ENCODE measurements at regions not wholly inside any gene's neighbourhood (a gene's known extent, or its start where the extent isn't known, plus 50 kb on each side); places are given as distances from the start of the nearest gene placed in this dataset.
"Not testable (repeated sequence)": the region's sequence is repeated elsewhere in the genome, so short reads cannot be mapped to it uniquely, and the experiment has no call there.

DNA sequence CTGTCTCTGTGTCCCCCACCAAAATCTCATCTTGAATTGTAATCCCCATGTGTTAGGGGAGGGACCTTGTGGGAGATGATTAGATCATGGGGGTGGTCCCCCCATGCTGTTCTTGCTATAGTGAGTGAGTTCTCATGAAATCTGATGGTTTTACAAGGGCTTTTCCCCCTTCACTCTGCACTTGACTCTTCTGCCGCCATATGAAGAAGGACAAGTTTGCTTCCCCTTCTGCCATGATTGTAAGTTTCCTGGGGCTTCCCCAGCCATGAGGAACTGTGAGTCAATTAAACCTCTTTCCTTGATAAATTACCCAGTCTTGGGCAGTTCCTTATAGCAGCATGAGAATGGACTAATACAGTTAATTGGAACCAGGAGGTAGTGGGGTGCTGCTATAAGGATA, 137.1 kb upstream of the RAB4A start:
- no peak for DNase-seq (ENCODE audit: low read depth)

DNA sequence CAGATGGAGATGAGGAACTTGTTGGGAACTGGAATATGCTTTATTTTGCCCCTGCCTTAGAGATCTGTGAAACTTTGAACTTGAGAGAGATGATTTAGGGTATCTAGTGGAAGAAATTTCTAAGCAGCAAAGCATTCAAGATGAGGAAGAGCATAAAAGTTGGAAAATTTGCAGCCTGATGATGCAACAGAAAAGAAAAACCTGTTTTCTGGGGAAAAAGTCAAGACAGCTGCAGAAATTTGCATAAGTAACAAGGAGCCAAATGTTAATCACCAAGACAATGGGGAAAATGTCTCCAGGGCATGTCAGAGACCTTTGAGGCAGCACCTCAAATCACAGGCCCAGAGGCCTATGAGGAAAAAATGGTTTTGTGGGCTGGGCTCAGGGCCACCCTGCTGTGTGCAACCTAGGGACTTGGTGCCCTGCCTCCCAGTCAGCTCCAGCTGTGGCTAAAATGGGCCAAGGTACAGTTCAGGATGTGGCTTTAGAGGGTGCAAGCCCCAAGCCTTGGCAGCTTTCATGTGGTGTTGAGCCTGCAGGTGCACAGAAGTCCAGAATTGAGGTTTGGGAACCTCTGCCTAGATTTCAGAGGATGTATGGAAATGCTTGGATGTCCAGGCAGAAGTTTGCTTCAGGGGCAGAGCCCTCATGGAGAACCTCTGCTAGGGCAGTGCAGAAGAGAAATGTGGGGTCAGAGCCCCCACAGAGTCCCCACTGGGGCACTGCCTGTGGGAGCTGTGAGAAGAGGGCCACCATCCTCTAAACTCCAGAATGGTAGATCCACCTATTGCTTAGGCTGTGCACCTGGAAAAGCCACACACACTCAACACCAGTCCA, 136.3 kb upstream of the RAB4A start:
- not testable (repeated sequence) for DNase-seq (ENCODE audit: low read depth)

DNA sequence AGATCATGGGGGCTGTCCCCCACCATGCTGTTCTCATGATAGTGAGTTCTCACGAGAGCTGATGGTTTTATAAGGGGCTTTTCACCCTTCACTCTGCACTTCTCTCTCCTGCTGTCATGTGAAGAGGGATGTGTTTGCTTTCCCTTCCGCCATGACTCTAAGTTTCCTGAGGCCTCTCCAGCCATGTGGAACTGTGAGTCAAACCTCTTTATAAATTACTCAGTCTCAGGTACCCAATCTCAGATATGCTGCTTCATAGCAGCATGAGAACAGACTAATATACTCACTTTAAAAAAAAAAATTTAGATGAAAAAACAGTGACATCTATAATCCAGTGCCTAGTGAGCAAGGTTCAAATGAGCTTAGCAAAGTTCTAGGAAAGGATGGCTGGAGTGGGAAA, 135.1 kb upstream of the RAB4A start:
- no peak for DNase-seq (ENCODE audit: low read depth)

DNA sequence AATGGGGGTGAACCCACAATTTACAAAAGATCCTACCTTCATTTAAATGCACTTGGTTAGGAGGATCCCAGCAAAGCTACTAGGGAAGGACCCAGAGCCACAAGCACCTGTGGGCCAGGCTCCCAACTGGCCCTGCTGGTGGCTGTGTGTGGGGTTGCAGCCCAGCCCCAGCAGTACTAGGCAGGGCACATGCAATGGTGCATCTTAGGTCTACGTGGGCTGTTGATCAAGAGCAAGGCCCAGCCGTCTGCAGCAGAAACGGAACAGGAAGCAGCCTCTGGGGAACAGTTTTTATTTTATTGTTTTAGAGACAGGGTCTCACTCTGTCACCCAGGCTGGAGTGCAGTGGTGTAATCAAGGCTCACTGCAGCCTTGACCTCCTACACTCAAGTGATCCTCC, 134.1 kb upstream of the RAB4A start:
- DNase-seq (ENCODE audit: low read depth), result no peak

DNA sequence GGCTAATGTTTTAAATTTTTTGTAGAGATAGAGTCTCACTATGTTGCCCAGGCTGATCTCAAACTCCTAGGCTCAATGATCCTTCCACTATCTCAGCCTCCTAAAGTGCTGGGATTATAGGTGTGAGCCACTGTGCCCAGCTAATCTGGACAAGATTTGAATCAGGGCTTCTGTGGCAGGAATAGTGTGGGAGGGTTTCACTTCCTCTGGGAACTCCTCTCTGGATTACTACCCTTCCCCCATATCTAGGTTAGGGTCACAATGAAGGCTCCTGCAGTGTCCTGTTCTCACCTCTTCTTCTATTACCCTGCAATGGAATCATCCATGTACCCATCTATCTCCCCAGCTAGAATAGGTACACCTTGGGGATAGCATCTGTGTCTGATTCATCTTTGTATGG, 133.6 kb upstream of the RAB4A start:
- DNase-seq (ENCODE audit: low read depth), result no peak

DNA sequence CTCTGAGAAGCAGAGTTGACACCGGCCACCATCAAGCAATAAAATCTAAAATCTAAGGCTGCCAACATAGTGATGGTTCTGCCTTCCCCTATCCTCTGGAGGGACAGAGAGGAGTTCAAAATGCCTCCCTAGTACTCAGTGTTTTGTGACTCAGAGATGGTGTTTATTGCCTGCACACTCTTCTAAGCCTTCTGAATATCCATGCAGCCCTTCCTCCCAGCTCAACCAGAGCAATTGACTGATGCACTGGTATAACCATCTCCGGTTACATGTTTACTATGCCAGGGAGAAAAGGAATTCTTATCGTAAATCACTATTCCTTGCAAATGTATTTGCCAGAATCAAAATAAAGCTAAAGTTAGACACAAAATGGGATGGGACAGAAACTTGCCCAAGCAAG, 132.9 kb upstream of the RAB4A start:
- DNase-seq (ENCODE audit: low read depth), result no peak

DNA sequence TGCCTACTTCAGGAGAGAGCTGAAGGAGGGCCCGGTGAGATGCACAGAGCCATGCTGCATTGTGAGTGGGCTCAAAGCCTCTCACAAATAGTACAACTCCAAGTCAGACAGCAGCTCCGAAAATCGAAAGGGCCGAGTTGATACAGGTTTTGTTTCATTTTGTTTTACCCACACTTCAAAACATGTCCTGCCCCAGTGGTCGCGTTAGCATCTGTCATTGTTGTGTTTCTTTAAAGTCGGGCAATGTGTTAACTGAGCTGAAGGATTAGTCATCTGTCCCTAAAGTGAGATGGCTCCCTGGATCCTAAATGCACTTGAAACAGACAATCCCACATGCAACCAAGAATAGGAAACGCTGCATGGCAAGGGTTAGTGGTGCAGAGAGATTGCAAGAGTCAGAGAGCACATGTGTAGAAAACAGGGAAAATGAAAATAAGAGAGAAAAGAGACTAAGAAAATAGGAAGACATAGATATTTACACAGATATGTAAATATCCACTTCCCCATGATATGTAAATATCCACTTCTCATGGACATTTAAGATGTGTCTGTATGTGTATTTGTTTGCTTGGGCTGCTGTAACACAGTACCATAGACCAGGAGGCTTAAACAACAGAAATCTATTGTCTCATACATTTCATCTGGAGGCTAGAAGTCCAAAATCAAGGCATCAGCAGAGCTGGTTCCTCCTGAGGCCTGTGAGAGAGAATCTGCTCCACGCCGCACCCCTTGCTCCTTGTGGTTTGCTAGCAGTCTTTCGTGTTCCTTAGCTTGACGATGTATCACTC, 131.4 kb upstream of the RAB4A start:
- no peak for DNase-seq (ENCODE audit: low read depth)

DNA sequence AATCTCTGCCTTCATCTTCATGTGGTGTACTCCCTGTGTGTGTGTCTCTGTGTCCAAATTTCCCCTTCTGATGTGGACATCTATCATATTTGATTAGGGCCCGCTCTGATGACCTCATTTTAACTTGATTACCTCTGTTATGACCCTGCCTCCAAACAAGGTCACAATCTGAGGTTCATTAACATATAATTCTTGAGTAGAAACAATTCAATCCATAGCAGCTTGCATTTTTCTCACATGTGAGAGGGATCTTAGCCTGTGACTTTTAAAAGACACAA, 130.9 kb upstream of the RAB4A start:
- no peak for DNase-seq (ENCODE audit: low read depth)

DNA sequence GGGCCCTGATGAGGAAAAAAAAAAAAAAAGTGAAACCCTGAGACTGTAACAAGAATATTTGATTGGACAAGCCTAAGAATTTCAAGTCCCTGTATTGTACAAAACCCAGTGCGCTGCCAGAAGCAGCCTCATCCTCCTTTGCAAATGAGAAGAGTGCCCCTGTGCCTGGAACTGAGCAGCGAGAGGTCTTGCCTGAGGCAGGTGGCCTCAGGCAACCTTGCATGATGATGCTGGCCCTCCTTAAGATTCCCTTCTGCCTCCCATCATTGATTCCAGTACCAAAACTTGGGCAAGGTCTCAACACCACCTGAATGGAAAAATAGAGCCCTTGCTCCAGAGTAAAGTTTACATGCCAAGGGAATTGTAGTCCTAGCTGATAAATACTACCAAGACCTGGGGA, 129.6 kb upstream of the RAB4A start:
- no peak for DNase-seq (ENCODE audit: low read depth)

DNA sequence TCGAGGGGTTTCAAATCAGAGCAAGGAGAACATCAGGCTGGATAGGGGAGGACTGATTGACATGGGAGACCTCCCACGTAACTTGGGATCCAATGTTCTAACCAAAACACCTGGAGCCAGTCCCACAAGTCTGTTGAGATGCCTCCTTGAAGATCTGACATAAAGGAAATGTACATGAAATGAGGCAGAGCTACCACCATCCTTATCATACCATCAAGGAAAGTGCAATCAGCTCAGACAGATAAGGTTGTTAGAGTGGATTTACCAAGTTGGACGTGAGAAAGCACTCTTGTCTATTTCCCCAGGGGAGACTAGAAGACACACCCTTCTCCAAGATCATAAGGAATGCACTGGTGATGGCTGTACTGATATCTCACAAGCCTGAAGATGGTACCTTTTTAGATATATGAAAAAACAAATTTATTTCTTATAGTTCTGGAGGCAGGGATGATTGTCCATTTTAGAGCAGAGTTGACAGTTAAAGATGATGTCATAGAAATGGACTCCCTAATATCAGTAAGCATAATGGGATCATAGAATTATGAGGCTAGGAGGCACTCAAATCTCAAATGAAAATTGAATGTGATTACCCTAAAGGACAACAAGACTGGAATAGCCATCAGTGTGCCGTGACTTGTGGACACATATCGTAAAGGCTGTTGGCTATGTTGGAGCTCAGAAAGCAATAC, 129.1 kb upstream of the RAB4A start:
- DNase-seq (ENCODE audit: low read depth), result no peak

DNA sequence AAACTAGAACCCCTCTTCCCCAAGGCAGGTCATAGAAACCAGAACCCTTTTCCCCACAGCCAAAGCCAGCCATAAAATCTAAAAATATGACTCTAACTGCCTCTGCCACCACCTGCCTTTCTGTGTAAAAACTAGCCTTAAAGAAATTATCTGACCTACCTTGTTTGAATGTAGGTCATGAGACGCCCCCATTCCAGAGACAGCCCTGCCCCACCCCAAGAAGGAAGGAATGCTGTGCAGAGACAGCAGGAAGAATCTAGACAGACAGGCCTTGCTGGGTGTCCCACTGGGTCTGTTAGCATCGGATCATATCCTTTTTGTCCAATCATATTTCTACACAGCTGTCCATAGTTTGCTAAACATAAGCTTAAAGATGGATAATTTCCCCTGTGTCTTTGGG, 128.4 kb upstream of the RAB4A start:
- no peak for DNase-seq (ENCODE audit: low read depth)

DNA sequence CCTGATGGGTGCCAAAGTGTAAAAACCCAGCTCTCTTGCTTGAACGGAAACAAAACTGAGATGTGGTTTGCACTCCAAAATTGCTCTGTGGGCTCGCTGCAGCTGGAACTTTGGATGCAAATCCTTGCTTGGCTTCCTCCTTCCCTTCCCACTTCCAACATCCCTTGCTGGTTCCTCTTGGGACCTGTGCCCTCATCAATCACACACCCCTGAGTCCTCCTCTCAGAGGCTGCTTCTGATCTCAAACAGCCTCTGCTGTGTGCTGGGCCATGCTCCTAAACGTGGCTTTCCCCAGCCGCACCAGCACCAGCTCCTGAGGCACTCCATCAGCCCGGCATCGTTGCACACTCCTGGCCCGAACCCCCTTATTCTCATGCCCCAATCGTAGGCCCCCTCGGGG, 124.3 kb upstream of the RAB4A start:
- DNase-seq (ENCODE audit: low read depth), result no peak

DNA sequence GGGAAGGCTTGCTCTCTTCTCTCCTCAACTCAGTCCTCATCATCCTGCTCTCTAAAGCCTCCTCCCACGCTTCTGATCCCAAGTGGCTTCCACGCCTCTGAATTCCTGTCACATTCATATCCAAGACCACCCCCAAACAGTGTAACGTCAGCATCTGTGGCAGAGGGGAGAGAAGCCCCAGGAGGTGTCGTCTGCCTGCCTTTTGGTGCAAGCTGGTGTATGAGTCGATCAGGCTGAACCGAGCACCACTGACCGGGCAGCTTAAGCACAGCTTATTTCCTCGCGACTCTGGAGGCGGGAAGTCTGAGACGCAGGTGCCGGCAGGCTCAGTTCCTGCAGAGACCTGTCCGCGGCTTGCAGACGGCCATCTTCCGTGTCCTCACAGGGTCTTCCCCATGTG, 123.8 kb upstream of the RAB4A start:
- DNase-seq (ENCODE audit: low read depth), result no peak

DNA sequence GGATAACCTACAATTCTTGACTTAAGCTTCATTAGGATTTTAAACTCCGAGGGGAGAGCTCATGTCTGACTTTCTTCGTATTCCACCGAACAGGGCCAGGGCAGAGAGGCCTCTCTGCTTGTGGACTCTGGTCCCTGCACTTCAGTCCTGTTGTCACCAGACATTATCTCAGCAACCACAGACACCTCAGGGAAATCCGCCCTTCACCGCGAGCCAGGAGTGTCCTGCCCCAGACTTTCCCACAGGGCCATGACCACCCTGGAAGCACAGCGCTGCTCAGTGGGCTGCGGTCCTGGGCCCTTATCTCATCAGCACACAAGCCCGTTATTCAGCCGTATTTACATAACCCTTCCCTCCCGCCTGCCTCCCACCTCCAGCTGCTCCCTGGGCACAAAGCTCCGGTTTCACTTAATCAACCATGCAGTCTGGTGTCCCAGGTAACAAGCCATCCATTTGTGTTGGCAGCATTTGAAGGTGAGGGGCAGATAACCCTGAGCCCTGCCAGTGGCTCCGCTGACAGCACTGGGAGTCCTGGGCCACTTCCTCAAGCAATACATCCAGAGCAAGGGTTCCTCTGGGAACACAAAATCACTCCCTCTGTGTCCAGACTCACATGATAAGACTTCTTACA, 122.8 kb upstream of the RAB4A start:
- DNase-seq (ENCODE audit: low read depth), result no peak

DNA sequence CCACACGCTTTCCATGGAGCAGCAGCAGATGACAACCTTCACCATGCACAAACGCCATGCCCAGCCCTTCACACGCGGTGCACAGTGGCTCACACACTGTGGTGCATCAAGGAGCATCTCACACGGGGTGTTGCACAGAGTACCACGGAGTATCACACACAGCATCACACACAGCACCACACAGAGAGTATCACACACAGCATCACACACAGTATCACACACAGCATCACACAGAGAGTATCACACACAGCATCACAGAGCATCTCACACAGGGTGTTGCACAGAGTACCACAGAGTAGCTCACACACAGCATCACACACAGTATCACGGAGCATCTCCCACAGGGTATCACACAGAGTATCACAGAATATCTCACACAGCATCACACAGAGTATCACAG, 122.2 kb upstream of the RAB4A start:
- DNase-seq (ENCODE audit: low read depth), result no peak

DNA sequence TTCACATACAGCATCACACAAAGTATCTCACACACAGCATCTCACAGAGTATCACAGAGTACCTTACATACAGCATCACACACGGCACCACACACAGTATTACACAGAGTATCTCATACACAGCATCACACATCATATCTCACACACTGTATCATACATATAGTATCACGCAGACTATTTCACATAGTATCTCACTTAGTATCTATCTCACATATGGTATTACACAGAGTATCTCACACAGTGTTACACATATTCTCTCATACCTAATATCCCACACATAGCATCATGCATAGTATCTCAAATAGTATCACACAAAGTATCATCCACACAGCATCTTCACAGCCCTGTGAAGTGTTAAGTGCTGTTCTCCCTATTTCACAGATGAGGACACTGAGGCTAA, 121.5 kb upstream of the RAB4A start:
- DNase-seq (ENCODE audit: low read depth), result no peak

DNA sequence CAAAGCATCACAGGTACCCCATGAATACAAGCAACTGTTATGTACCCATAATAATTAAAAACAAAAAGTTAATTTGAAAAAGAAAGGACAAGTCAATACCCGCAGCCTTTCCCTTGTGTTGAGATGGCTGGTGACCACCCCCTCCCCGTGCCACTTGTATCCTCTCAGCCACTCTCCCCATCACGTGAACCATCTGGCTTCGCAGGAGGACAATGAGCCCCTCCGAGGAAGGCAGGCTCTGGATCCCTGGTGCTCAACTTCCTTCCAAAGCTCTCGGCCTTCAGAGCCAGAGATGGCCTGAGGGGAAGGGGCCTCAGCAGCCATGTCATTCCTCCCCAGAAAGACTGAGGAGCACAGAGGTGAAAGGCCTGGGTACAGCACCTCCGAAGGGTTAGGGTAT, 120.4 kb upstream of the RAB4A start:
- DNase-seq (ENCODE audit: low read depth), result no peak

DNA sequence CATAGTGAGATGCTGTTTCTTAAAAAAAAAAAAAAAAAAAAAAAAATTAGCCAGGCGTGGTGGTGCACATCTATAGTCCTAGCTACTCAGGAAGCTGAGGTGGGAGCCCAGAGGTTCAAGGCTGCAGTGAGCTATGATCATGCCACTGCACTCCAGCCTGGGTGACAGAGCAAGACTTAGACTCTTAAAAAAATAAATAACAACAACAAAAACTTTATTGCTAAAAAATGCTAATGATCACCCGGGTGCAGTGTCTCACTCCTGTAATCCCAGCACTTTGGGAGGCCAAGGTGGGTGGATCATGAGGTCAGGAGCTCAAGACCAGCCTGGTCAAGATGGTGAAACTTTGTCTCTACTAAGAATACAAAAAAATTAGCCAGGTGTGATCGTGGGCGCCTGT, 119.5 kb upstream of the RAB4A start:
- DNase-seq (ENCODE audit: low read depth), result not testable (repeated sequence)

DNA sequence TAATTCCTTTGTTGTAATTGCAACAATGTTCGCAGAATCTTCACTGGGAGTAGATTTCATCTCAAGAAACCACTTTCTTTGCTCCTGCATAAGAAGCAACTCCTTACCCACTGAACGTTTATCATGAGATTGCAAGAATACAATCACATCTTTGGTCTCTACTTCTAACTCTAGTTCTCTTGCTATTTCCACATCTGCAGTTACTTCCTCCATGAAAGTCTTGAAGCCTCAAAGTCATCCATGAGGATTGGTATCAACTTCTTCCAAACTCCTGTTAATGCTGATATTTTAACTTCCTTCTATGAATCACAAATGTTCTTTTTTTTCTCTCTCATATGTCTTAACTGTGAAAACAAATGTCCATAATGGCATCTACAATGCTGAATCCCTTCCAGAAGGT, 118.6 kb upstream of the RAB4A start:
- no peak for DNase-seq (ENCODE audit: low read depth)

DNA sequence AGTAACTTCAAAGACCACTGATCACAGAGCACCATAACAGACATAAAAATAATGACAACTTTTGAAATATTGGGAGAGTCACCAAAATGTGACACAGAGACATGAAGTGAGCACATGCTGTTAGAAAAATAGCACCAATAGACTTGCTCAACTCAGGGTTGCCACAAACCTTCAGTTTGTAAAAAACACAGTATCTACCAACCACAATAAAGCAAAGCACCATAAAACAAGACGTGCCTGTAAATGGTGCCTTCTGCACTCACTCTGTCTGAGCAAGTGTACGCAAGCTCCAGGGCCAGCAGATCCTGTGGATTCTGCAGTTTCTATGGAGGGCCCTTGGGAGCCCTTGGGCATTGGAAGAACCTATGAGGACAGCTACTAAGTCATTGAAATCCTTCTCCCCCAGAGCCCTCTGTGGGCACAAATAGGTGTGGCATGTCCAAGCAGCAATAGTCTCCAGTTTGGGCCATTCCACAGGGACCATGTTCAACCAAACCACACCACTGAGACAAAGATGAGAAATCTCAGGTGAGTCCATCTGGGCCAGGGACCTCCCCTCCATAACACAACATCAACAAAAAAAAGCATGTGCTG, 116.9 kb upstream of the RAB4A start:
- DNase-seq (ENCODE audit: low read depth), result no peak

DNA sequence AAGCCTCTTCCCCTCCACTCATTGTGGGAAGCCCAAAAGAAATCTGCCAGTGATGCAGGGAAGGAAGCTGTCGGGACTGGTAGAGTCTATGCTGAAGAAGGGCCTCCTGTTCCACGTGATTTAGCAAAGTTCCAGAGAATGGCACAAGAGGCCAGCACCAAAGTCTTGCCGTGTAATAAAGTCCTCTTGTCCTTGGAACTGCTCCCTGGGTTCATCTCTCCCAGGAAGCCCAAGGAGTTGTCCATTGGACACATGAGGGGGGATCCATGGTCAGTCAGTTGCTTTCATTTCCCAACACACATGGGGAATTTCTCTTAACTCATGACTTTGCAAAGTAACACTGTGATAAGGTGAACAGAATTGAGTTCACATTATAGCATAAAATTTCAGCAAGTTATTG, 116.1 kb upstream of the RAB4A start:
- DNase-seq (ENCODE audit: low read depth), result no peak

DNA sequence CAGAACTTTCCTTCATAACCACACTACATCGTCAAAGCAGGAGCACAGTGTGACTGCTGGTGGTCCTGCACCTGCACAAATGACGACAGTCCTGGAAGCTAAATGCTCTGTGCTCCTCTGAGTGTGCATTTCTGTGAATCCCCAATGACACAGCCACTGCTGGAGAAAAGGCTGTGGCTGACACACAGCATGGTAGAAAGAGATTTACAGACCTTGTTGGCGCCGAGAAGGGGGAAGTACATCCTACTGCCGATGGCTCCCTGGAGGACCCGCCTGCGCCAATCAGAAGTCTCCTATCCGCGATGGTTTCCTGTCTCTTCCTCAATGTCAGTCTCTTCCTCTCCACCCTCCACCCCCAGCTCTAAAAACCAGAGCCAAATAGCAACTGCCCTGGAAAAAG, 115.4 kb upstream of the RAB4A start:
- DNase-seq (ENCODE audit: low read depth), result no peak

Measured in stimulated activated CD4-positive, alpha-beta T cell treated with anti-CD3 and anti-CD28 coated beads, Interleukin-2, amount 100 ng/mL, for 4 hours (primary cell).